Gastroesophageal sphincter (tissue), 3 donors: ENCODE measurements at regions not wholly inside any gene's neighbourhood (a gene's known extent, or its start where the extent isn't known, plus 50 kb on each side); places are given as distances from the start of the nearest gene placed in this dataset.

Experiments
- CTCF ChIP-seq, 4 experiments: fragments of 200-600 bp in 2 of 4; fragments of 450-650 bp in 2 of 4; sonication (generic) in 1 of 4; IDR thresholded peaks; one replicate each; pipeline ENCODE4 v1.5.1; 2017 to 2019; ENCODE audit warnings: antibody characterized with exemption in 4 of 4, mild to moderate bottlenecking in 2 of 4, moderate library complexity in 2 of 4
- POLR2A ChIP-seq, 2 donors: fragments of 450-650 bp; IDR thresholded peaks; one replicate each; pipeline ENCODE4 v1.6.1; 2017; ENCODE audit warnings: antibody characterized with exemption in 2 of 2, mild to moderate bottlenecking in 2 of 2, moderate library complexity in 1 of 2
- POLR2AphosphoS5 ChIP-seq: sonication (generic); formaldehyde crosslinking; IDR thresholded peaks from one replicate; pipeline ENCODE4 v1.6.1; 2017; ENCODE audit warnings: antibody characterized with exemption

- TF ChIP-seq CTCF (IDR thresholded peaks at IDR 0.05) (no peak), POLR2A (IDR thresholded peaks at IDR 0.05) (no peak), POLR2AphosphoS5 (no peak)
Observed at GRCh38 chr9:104313396-104314110, 190.5 kb upstream of the OR13F1 start.
